Stomach (tissue), 4 donors: ENCODE measurements at regions not wholly inside any gene's neighbourhood (a gene's known extent, or its start where the extent isn't known, plus 50 kb on each side); places are given as distances from the start of the nearest gene placed in this dataset.

Source experiments
- EP300 ChIP-seq: sonication (generic); formaldehyde crosslinking; IDR thresholded peaks from one replicate; pipeline ENCODE4 v1.6.1; 2017; ENCODE audit warnings: antibody characterized with exemption
- POLR2A ChIP-seq, 4 donors: fragments of 450-650 bp; IDR thresholded peaks; one replicate each; pipeline ENCODE4 v1.6.1; 2016; ENCODE audit warnings: antibody characterized with exemption in 4 of 4, control low read depth in 2 of 4, mild to moderate bottlenecking in 1 of 4, moderate library complexity in 1 of 4
- TF ChIP-seq, protein P1 (sequence below), 7 experiments: fragments of 450-650 bp in 4 of 7; fragments of 200-600 bp in 3 of 7; sonication (generic) in 3 of 7; IDR thresholded peaks; one replicate each; pipeline ENCODE4 v1.5.1; 2016 to 2019; ENCODE audit warnings: antibody characterized with exemption in 7 of 7, control low read depth in 2 of 7, mild to moderate bottlenecking in 1 of 7

DNA sequence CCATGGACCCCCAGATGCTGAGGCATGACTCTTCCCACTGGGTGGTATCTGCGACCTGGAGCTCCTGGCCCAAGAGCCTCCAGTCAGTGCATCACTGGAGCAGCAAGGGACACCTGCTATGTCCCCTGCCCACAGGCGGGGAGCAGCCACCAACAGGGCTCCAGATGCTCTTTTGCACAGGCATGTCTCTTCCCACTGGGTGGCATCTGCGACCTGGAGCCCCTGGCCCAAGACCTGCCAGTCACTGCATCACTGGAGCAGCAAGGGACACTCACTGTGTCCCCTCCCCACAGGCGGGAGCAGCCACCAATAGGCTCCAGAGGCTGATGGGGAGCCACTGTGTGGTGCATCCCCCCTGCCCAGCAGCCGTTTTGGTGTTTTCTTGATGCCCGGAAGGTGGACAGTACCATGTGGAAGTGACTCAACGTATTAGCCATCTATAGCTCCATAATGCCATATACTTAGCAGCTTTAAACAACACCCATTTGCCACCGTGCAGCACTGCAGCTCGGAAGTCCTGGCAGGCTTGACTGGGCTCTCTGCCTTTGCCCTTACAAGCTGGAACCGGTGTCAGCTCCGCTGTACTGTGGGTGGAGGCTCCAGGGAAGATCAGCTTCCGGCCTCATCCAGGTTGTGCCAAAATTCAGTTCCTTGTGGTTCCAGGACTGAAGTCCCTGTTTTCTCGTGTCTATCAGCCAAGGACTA lies 124.9 kb upstream of the CST7 start:
- TF ChIP-seq, protein P1, sequence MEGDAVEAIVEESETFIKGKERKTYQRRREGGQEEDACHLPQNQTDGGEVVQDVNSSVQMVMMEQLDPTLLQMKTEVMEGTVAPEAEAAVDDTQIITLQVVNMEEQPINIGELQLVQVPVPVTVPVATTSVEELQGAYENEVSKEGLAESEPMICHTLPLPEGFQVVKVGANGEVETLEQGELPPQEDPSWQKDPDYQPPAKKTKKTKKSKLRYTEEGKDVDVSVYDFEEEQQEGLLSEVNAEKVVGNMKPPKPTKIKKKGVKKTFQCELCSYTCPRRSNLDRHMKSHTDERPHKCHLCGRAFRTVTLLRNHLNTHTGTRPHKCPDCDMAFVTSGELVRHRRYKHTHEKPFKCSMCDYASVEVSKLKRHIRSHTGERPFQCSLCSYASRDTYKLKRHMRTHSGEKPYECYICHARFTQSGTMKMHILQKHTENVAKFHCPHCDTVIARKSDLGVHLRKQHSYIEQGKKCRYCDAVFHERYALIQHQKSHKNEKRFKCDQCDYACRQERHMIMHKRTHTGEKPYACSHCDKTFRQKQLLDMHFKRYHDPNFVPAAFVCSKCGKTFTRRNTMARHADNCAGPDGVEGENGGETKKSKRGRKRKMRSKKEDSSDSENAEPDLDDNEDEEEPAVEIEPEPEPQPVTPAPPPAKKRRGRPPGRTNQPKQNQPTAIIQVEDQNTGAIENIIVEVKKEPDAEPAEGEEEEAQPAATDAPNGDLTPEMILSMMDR (IDR thresholded peaks at IDR 0.05): no peak
- no peak for TF ChIP-seq EP300
- TF ChIP-seq POLR2A (IDR thresholded peaks at IDR 0.05): no peak
